ENCODE measurements at regions not wholly inside any gene's neighbourhood (a gene's known extent, or its start where the extent isn't known, plus 50 kb on each side); places are given as distances from the start of the nearest gene placed in this dataset.

DNA sequence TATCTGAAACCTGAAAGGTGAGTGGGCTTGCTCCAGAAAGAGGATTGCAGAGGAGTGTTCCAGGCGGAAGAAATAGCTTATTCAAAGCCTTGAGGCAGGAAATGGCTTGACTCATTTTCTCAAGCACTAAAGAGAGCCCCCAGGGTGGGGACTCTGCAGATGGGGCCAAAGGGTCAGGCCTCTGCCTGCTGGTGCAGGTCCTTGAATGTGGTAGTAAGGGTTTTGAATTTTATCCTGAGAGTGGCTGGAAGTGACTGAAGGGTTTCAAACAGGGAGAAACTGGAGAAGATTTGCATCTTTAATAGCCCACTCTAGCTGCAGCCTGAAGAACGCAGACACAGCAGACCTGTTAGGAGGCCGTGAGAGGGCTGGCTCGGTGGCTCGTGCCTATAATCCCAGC is 144.4 kb downstream of the CCT6B start:
- no peak for TF ChIP-seq CTCF (conservative IDR thresholded peaks at IDR 0.05; ENCODE audit: low read depth, low read length)
- TF ChIP-seq EZH2phosphoT487 (IDR thresholded peaks at IDR 0.05; ENCODE audit: borderline replicate concordance, low read length) = no peak
- TF ChIP-seq EZH2 (IDR thresholded peaks at IDR 0.05; ENCODE audit: low read length, unreplicated experiment) = no peak

All from PC-3 (cell line).